ENCODE measurements at regions not wholly inside any gene's neighbourhood (a gene's known extent, or its start where the extent isn't known, plus 50 kb on each side); places are given as distances from the start of the nearest gene placed in this dataset.

DNA sequence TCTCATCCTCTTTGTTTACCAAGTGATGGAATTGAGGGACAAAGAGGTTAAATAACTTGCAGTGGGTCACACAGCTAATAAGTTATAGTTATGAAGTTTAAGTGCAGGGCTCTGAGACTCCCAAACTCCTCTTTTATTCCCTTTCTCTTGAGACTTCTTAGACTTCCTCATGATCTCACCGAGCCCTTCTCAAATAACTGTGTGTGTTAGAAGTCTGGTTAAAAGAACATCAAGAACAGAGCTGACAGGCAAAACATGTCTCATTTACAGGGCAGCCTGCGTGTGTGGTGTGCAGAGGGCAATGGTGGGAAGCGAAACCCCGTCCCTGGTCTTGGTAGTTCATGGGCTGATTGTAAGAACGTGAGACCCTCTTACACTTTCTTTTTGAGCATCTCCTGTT lies 368.0 kb downstream of the SLC4A3 start:
- Histone ChIP-seq H3K4me1 (ENCODE audit: control insufficient read depth, insufficient read depth, low read length, poor library complexity, severe bottlenecking) (peaks cover 1% of the 10 kb centered on the region), H3K36me3 (ENCODE audit: control insufficient read depth, insufficient read depth, low read length) (no peaks in the 10 kb centered on the region), H3K9me3 (ENCODE audit: control insufficient read depth, low read length) (no peaks in the 10 kb centered on the region), H3K4me3 (ENCODE audit: extremely low read depth, insufficient read depth, low read length, poor library complexity, severe bottlenecking) (no peak overlapping the region), H3K27ac (ENCODE audit: low read depth, low read length, severe bottlenecking) (no peak overlapping the region)
- 89 to 94% methylated on average over 4 of the region's 5 CpGs for WGBS, 2 experiments (ENCODE audit: insufficient coverage in 2 of 2)

DNA sequence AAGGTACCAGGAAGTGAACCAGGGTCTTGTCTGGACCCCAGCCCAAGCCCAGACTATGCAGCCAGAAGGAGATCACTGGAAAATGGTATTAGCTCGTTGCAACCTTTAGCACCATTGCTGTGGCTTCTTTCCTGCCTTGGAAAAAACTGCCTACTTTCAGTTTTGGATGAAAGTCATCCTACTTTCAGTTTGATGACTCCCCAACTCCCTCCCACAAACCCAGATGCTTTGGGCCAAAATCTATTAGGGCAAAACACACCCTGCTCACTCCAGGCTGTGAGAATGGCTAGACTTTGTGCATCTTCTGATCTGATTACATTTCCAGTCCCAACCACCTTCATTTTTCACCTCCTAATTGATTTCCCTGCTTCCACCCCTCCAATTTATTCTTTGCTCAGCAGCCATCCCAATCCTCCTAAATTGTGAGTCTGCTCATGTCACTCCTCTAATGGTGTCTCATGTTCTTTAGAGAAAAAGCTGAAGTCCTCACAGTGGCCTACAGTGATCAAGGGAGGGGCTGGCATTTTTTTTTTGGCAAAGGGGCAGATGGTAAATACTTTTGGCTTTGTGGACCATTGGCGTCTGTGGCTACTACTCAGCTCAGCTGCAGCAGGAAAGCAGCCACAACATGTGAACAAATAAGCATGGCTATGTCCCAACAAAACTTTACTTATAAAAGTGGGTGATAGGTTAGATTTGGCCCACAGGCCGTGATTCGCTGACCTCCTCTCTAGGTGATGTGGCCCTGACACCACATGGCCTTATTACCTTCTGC lies 368.7 kb downstream of the SLC4A3 start:
- Histone ChIP-seq H3K4me3 (ENCODE audit: extremely low read depth, insufficient read depth, low read length, poor library complexity, severe bottlenecking) (no peak overlapping the region), H3K4me1 (ENCODE audit: control insufficient read depth, insufficient read depth, low read length, poor library complexity, severe bottlenecking) (peaks cover 5% of the 10 kb centered on the region), H3K9me3 (ENCODE audit: control insufficient read depth, low read length) (no peaks in the 10 kb centered on the region), H3K36me3 (ENCODE audit: control insufficient read depth, insufficient read depth, low read length) (no peaks in the 10 kb centered on the region), H3K27ac (ENCODE audit: low read depth, low read length, severe bottlenecking) (no peak overlapping the region)
- WGBS, 2 experiments (ENCODE audit: insufficient coverage in 2 of 2), result 89 to 90% methylated on average over 3 to 4 of the region's 4 CpGs

DNA sequence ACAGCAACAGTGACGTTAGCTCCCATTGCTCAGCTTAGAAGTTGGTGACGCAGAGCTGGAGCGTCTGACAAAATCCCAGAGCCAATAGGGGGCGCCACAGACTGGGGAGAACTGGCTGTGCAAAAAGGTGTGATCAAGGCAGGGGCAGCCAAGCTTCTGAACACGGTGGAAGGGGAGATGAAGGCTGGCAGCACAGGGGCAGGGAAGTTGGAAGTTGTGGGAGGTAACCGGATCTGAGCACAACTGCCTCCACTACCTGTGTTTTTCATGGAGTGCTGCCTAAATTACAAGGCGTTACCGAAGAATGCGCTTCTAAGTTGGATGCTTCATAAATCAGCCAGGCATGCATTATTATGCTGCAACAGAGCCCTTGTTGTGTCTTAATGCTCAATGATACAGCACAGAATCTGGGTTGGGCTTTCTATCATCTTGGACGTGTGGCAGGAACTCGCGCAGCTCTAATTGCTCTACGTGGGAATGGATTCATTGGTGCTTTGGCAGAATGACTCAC lies 370.0 kb downstream of the SLC4A3 start:
- WGBS, 2 experiments (ENCODE audit: insufficient coverage in 2 of 2), result 77 to 84% methylated on average over 11 to 13 of the region's 13 CpGs
- H3K4me1 ChIP-seq (ENCODE audit: control insufficient read depth, insufficient read depth, low read length, poor library complexity, severe bottlenecking), result peaks cover 16% of the 10 kb centered on the region
- no peak overlapping the region for H3K27ac ChIP-seq (ENCODE audit: low read depth, low read length, severe bottlenecking)
- no peaks in the 10 kb centered on the region for H3K9me3 ChIP-seq (ENCODE audit: control insufficient read depth, low read length)
- H3K36me3 ChIP-seq (ENCODE audit: control insufficient read depth, insufficient read depth, low read length), result no peaks in the 10 kb centered on the region
- no peak overlapping the region for H3K4me3 ChIP-seq (ENCODE audit: extremely low read depth, insufficient read depth, low read length, poor library complexity, severe bottlenecking)

DNA sequence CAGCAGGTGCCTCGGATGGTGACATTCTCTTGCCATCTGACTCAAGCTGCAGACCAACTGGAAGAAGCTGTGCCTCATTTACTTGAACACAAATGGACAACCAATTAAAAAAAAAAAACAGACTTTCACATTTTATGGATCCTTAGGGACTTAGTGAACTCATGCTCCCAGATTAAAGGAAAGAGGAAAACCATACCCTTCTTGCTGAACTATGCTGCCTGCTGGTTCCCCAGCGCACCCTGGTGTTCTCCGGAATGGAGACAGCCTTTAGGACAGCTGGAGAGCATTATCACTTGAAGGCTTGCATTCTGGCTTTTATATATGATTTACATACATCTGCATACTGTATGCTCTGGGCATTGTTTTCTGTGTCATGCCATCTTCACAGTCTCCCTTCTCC lies 370.7 kb downstream of the SLC4A3 start:
- WGBS, 2 experiments (ENCODE audit: insufficient coverage in 2 of 2), result 80 to 100% methylated on average over 1 to 2 of the region's 3 CpGs
- Histone ChIP-seq H3K4me3 (ENCODE audit: extremely low read depth, insufficient read depth, low read length, poor library complexity, severe bottlenecking) (no peak overlapping the region), H3K36me3 (ENCODE audit: control insufficient read depth, insufficient read depth, low read length) (no peaks in the 10 kb centered on the region), H3K9me3 (ENCODE audit: control insufficient read depth, low read length) (no peaks in the 10 kb centered on the region), H3K4me1 (ENCODE audit: control insufficient read depth, insufficient read depth, low read length, poor library complexity, severe bottlenecking) (peaks cover 20% of the 10 kb centered on the region), H3K27ac (ENCODE audit: low read depth, low read length, severe bottlenecking) (no peak overlapping the region)

- Histone ChIP-seq H3K4me1 (ENCODE audit: control insufficient read depth, insufficient read depth, low read length, poor library complexity, severe bottlenecking) (peaks cover 25% of the 10 kb centered on the region), H3K9me3 (ENCODE audit: control insufficient read depth, low read length) (no peaks in the 10 kb centered on the region), H3K36me3 (ENCODE audit: control insufficient read depth, insufficient read depth, low read length) (no peaks in the 10 kb centered on the region), H3K4me3 (ENCODE audit: extremely low read depth, insufficient read depth, low read length, poor library complexity, severe bottlenecking) (no peak overlapping the region), H3K27ac (ENCODE audit: low read depth, low read length, severe bottlenecking) (no peak overlapping the region)
- WGBS, 2 experiments (ENCODE audit: insufficient coverage in 2 of 2), result 79 to 85% methylated on average over 3 to 4 of the region's 5 CpGs
These were observed 371.3 kb downstream of the SLC4A3 start for GRCh38 chr2:219998714-219999227.

DNA sequence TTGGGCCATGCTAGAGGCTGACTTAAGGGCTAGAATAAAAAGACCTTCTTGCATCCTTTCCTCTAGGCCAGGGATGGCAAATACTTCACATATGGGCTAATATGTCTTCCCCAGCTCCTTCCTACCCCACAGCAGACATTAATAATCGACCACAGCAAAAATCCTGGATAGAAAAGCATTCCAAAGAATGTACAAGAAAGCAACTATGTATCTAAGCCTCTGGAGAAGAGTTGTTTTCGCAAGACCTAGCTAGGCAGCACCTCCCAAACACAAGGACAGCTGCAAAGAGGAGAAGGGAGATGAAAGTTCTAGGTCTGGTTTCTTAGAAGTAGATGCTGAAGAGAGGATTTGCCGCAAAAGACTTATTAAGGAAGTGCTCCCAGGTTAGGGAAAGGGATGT lies 372.6 kb downstream of the SLC4A3 start:
- no peaks in the 10 kb centered on the region for H3K9me3 ChIP-seq (ENCODE audit: control insufficient read depth, low read length)
- 82 to 100% methylated on average over 1 to 2 of the region's 3 CpGs for WGBS, 2 experiments (ENCODE audit: insufficient coverage in 2 of 2)
- H3K4me3 ChIP-seq (ENCODE audit: extremely low read depth, insufficient read depth, low read length, poor library complexity, severe bottlenecking), result no peak overlapping the region
- H3K27ac ChIP-seq (ENCODE audit: low read depth, low read length, severe bottlenecking), result no peak overlapping the region
- no peaks in the 10 kb centered on the region for H3K36me3 ChIP-seq (ENCODE audit: control insufficient read depth, insufficient read depth, low read length)
- peaks cover 25% of the 10 kb centered on the region for H3K4me1 ChIP-seq (ENCODE audit: control insufficient read depth, insufficient read depth, low read length, poor library complexity, severe bottlenecking)

- 93 to 95% methylated on average over 3 to 4 of the region's 4 CpGs for WGBS, 2 experiments (ENCODE audit: insufficient coverage in 2 of 2)
- Histone ChIP-seq H3K4me1 (ENCODE audit: control insufficient read depth, insufficient read depth, low read length, poor library complexity, severe bottlenecking) (peaks cover 25% of the 10 kb centered on the region), H3K9me3 (ENCODE audit: control insufficient read depth, low read length) (no peaks in the 10 kb centered on the region), H3K27ac (ENCODE audit: low read depth, low read length, severe bottlenecking) (no peak overlapping the region), H3K36me3 (ENCODE audit: control insufficient read depth, insufficient read depth, low read length) (no peaks in the 10 kb centered on the region), H3K4me3 (ENCODE audit: extremely low read depth, insufficient read depth, low read length, poor library complexity, severe bottlenecking) (no peak overlapping the region)
These were observed 373.2 kb downstream of the SLC4A3 start for GRCh38 chr2:220000586-220000985.

GRCh38 chr2:220001751-220002150 lies 374.3 kb downstream of the SLC4A3 start:
- Histone ChIP-seq H3K4me3 (ENCODE audit: extremely low read depth, insufficient read depth, low read length, poor library complexity, severe bottlenecking) (no peak overlapping the region), H3K9me3 (ENCODE audit: control insufficient read depth, low read length) (no peaks in the 10 kb centered on the region), H3K27ac (ENCODE audit: low read depth, low read length, severe bottlenecking) (peak overlapping the region; percentile 13), H3K4me1 (ENCODE audit: control insufficient read depth, insufficient read depth, low read length, poor library complexity, severe bottlenecking) (peaks cover 25% of the 10 kb centered on the region), H3K36me3 (ENCODE audit: control insufficient read depth, insufficient read depth, low read length) (no peaks in the 10 kb centered on the region)
- 82% methylated on average over 3 of the region's 3 CpGs; no CpG with 5 or more reads in 1 of the 2 experiments for WGBS, 2 experiments (ENCODE audit: insufficient coverage in 2 of 2)

DNA sequence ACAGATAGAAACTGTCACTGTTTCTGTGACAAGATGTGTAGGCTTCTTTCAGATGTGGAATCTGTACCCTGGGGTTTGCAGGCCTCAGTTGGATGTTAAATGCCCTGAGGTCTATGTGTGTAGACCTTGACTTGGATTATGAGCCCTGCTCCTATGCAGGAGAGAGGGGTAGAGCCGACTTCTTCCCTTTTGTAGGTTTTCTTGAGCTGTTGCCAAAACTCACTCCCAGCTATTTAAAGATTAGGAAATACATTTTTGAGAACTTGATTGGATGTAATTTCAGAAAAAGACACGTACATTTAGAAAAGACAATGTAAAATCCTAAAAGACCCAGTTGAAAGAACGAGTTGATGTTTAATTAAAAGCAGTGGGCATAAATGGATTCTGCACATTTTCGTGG lies 374.8 kb downstream of the SLC4A3 start:
- Histone ChIP-seq H3K36me3 (ENCODE audit: control insufficient read depth, insufficient read depth, low read length) (no peaks in the 10 kb centered on the region), H3K9me3 (ENCODE audit: control insufficient read depth, low read length) (no peaks in the 10 kb centered on the region), H3K27ac (ENCODE audit: low read depth, low read length, severe bottlenecking) (no peak overlapping the region), H3K4me1 (ENCODE audit: control insufficient read depth, insufficient read depth, low read length, poor library complexity, severe bottlenecking) (peaks cover 25% of the 10 kb centered on the region), H3K4me3 (ENCODE audit: extremely low read depth, insufficient read depth, low read length, poor library complexity, severe bottlenecking) (no peak overlapping the region)
- WGBS, 2 experiments (ENCODE audit: insufficient coverage in 2 of 2), result 68 to 95% methylated on average over 2 to 3 of the region's 4 CpGs

GRCh38 chr2:220002699-220003098 lies 375.3 kb downstream of the SLC4A3 start:
- H3K4me1 ChIP-seq (ENCODE audit: control insufficient read depth, insufficient read depth, low read length, poor library complexity, severe bottlenecking), result peaks cover 25% of the 10 kb centered on the region
- no peak overlapping the region for H3K4me3 ChIP-seq (ENCODE audit: extremely low read depth, insufficient read depth, low read length, poor library complexity, severe bottlenecking)
- H3K27ac ChIP-seq (ENCODE audit: low read depth, low read length, severe bottlenecking), result no peak overlapping the region
- H3K36me3 ChIP-seq (ENCODE audit: control insufficient read depth, insufficient read depth, low read length), result no peaks in the 10 kb centered on the region
- 100% methylated on average over 1 to 2 of the region's 3 CpGs for WGBS, 2 experiments (ENCODE audit: insufficient coverage in 2 of 2)
- H3K9me3 ChIP-seq (ENCODE audit: control insufficient read depth, low read length), result no peaks in the 10 kb centered on the region

DNA sequence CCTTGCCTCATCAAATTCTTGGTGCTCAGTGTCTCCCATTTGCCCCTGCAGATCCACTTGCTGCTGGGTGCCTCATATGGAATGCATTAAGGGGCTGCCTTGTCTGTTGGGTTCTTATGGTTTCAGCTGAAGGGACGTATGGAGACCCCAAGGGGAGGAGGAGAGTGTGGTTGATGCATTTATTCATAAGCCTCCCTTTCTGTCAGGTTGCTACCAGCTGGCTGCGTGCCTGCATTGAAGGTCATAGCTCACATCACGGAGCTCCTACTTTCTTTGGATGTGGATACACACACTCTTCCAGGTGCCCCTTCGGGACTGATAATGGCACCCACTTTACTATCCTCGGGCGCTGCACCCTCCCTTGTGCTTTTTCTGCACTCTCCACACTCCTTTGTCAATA lies 377.9 kb downstream of the SLC4A3 start:
- Histone ChIP-seq H3K4me3 (ENCODE audit: extremely low read depth, insufficient read depth, low read length, poor library complexity, severe bottlenecking) (no peak overlapping the region), H3K9me3 (ENCODE audit: control insufficient read depth, low read length) (no peaks in the 10 kb centered on the region), H3K4me1 (ENCODE audit: control insufficient read depth, insufficient read depth, low read length, poor library complexity, severe bottlenecking) (peaks cover 24% of the 10 kb centered on the region), H3K36me3 (ENCODE audit: control insufficient read depth, insufficient read depth, low read length) (no peaks in the 10 kb centered on the region), H3K27ac (ENCODE audit: low read depth, low read length, severe bottlenecking) (no peak overlapping the region)
- 82 to 95% methylated on average over 6 of the region's 6 CpGs for WGBS, 2 experiments (ENCODE audit: insufficient coverage in 2 of 2)

All from mesodermal cell (in vitro differentiated cells).